GM12878 (cell line): ENCODE measurements at regions not wholly inside any gene's neighbourhood (a gene's known extent, or its start where the extent isn't known, plus 50 kb on each side); places are given as distances from the start of the nearest gene placed in this dataset.

Experiments used
- ATAC-seq: fragments of 200-7000 bp; cut with Tn5 transposase; 3 replicates; pipeline ENCODE4 v1.9.1; 2020; ENCODE audit warnings: mild to moderate bottlenecking, moderate library complexity
- BruUV-seq: library from RNA; stranded (reverse); fragments of 400-500 nt; replicated peaks from 2 replicates; lab custom pipeline; 2021; lab: Mats Ljungman, UMichigan
- CTCF ChIA-PET: fragments of 300-600 bp; sonication (Branson Sonifier 250); formaldehyde crosslinking; extraction: SDS; loops from one replicate; lab custom pipeline; 2021; ENCODE audit warnings: inconsistent platforms; lab: Yijun Ruan, JAX
- POLR2A ChIA-PET: fragments of 350-600 bp; formaldehyde crosslinking; extraction: SDS; loops from one replicate; lab custom pipeline; 2021; ENCODE audit warnings: inconsistent platforms; lab: Charles Lee
- RAD21 ChIA-PET: fragments of 300-600 bp; sonication (Branson Sonifier 250); formaldehyde crosslinking; loops from one replicate; lab custom pipeline; 2023; ENCODE audit warnings: antibody characterized with exemption; ENCODE audit not compliant: unreplicated experiment; lab: Charles Lee
- SMC1A ChIA-PET: fragments of 300-600 bp; sonication (Branson Sonifier 250); formaldehyde crosslinking; loops from one replicate; lab custom pipeline; 2023; ENCODE audit not compliant: unreplicated experiment, uncharacterized antibody; lab: Charles Lee
- DNase-seq: peaks from one replicate; pipeline ENCODE4 v3.0.0-alpha.2; 2011; ENCODE audit warnings: low read depth, low spot score
- FAIRE-seq: peaks from 3 replicates; lab custom pipeline; 2011; peaks lifted over from hg19 to GRCh38; lab: Jason Lieb, UNC
- H2AFZ ChIP-seq: 2 replicates; pipeline ENCODE4 v1.6.0; 2011; ENCODE audit warnings: low read depth, low read length, control low read depth; ENCODE audit not compliant: control insufficient read depth
- H3K27ac ChIP-seq: 2 replicates; pipeline ENCODE4 v1.5.1; 2011; ENCODE audit warnings: control low read depth; ENCODE audit not compliant: control insufficient read depth, insufficient read depth
- H3K27me3 ChIP-seq, 2 experiments: replicated peaks in 1 of 2; 2 replicates each; pipeline versions ENCODE4 v1.6.0 to v1.6.1; 2011; ENCODE audit warnings: low read length in 1 of 2; ENCODE audit not compliant: control insufficient read depth in 2 of 2, insufficient read depth in 2 of 2
- H3K36me3 ChIP-seq, 2 experiments: 2 replicates each; pipeline ENCODE4 v1.5.1; 2011; ENCODE audit warnings: low read length in 1 of 2; ENCODE audit not compliant: control insufficient read depth in 2 of 2, insufficient read depth in 2 of 2
- H3K4me1 ChIP-seq: 2 replicates; pipeline ENCODE4 v1.6.1; 2011; ENCODE audit warnings: mild to moderate bottlenecking, low read length, moderate library complexity, mixed read lengths; ENCODE audit not compliant: control insufficient read depth, insufficient read depth
- H3K4me2 ChIP-seq: 2 replicates; pipeline ENCODE4 v1.6.0; 2011; ENCODE audit warnings: control low read depth; ENCODE audit not compliant: control insufficient read depth, insufficient read depth
- H3K4me3 ChIP-seq: fragments of 200-600 bp; sonication (generic); 2 replicates; pipeline ENCODE4 v1.5.1; 2016
- H3K79me2 ChIP-seq: 2 replicates; pipeline ENCODE4 v1.6.0; 2011; ENCODE audit warnings: low read length; ENCODE audit not compliant: control insufficient read depth, insufficient read depth
- H3K9ac ChIP-seq: 2 replicates; pipeline ENCODE4 v1.8.0; 2011; ENCODE audit warnings: low read length, control low read depth, mixed read lengths; ENCODE audit not compliant: control insufficient read depth, insufficient read depth
- H3K9me3 ChIP-seq: replicated peaks from 3 replicates; pipeline ENCODE4 v1.5.1; 2011; ENCODE audit warnings: mild to moderate bottlenecking, low read length; ENCODE audit not compliant: control insufficient read depth, insufficient read depth
- H4K20me1 ChIP-seq: 2 replicates; pipeline ENCODE4 v1.6.0; 2011; ENCODE audit not compliant: control insufficient read depth, insufficient read depth
- BCL3 ChIP-seq: IDR thresholded peaks from 2 replicates; pipeline ENCODE4 v1.6.1; 2011; ENCODE audit warnings: borderline replicate concordance, low read depth, mild to moderate bottlenecking, moderate library complexity, low read length; ENCODE audit not compliant: insufficient read depth, poor library complexity, severe bottlenecking
- EED ChIP-seq: sonication (generic); IDR thresholded peaks from 2 replicates; pipeline ENCODE4 v1.6.1; 2016; ENCODE audit warnings: antibody characterized with exemption, low read depth
- ELK1 ChIP-seq: IDR thresholded peaks from 2 replicates; pipeline ENCODE4 v1.6.1; 2012; ENCODE audit warnings: low read depth, low read length, improper control_type of control experiment
- LARP7 ChIP-seq: fragments of 450-650 bp; IDR thresholded peaks from 2 replicates; pipeline ENCODE4 v1.6.1; 2017; ENCODE audit warnings: mild to moderate bottlenecking
- MYB ChIP-seq: fragments of 150-350 bp; IDR thresholded peaks from 2 replicates; pipeline ENCODE4 v1.6.1; 2014; ENCODE audit warnings: mild to moderate bottlenecking, low read depth, low read length, borderline replicate concordance
- NFXL1 ChIP-seq: fragments of 450-650 bp; IDR thresholded peaks from 2 replicates; pipeline ENCODE4 v1.6.1; 2017; ENCODE audit warnings: antibody characterized with exemption, mild to moderate bottlenecking, borderline replicate concordance
- NRF1 ChIP-seq: conservative IDR thresholded peaks from 2 replicates; pipeline ENCODE4 v1.6.1; 2011; ENCODE audit warnings: mild to moderate bottlenecking, low read depth, low read length, improper control_type of control experiment
- PML ChIP-seq: IDR thresholded peaks from 2 replicates; pipeline ENCODE4 v1.6.1; 2012; ENCODE audit warnings: low read length, inconsistent platforms
- RB1 ChIP-seq: fragments of 450-650 bp; formaldehyde crosslinking; IDR thresholded peaks from 2 replicates; pipeline ENCODE4 v1.6.1; 2017; ENCODE audit warnings: mild to moderate bottlenecking, borderline replicate concordance
- SMAD1 ChIP-seq: fragments of 450-650 bp; IDR thresholded peaks from 2 replicates; pipeline ENCODE4 v1.6.1; 2018; ENCODE audit warnings: mild to moderate bottlenecking, low read depth; ENCODE audit not compliant: partially characterized antibody
- TCF7 ChIP-seq: IDR thresholded peaks from 2 replicates; pipeline ENCODE4 v1.6.1; 2014; ENCODE audit warnings: antibody characterized with exemption, borderline replicate concordance
- ZSCAN29 ChIP-seq: fragments of 450-650 bp; IDR thresholded peaks from 2 replicates; pipeline ENCODE4 v1.6.1; 2017; ENCODE audit warnings: mild to moderate bottlenecking, moderate library complexity
- WGBS: methylation state at CpG from one replicate; pipeline ENCODE4 v1.1.6; 2016; ENCODE audit warnings: low lambda C conversion rate; ENCODE audit not compliant: insufficient replicate concordance, insufficient coverage; ENCODE audit errors: missing lambda C conversion rate; 5-methylcytosine and 5-hydroxymethylcytosine counted together
- in situ Hi-C: fragments of 300-500 bp; cut with MboI; formaldehyde crosslinking; loops from 9 replicates; pipeline ENCODE4 v1.14.3; 2018; ENCODE audit warnings: mixed read lengths
- intact Hi-C: fragments of 100-400 bp; cut with micrococcal nuclease; formaldehyde crosslinking; loops from one replicate; pipeline ENCODE4 v1.14.2; 2022; ENCODE audit not compliant: unreplicated experiment
- TF ChIP-seq, protein P1 (sequence below): fragments of 450-650 bp; IDR thresholded peaks from 2 replicates; pipeline ENCODE4 v1.6.1; 2017; ENCODE audit warnings: mild to moderate bottlenecking
- TF ChIP-seq, protein P2 (sequence below): IDR thresholded peaks from 2 replicates; pipeline ENCODE4 v1.6.1; 2011; ENCODE audit warnings: low read depth, mild to moderate bottlenecking, low read length, moderate library complexity, borderline replicate concordance; ENCODE audit errors: extremely low read depth
- TF ChIP-seq, protein P3 (sequence below), 3 experiments: IDR thresholded peaks in 2 of 3; conservative IDR thresholded peaks in 1 of 3; 2 replicates each; pipeline ENCODE4 v1.5.1; 2011; ENCODE audit warnings: low read depth in 3 of 3, low read length in 3 of 3, mild to moderate bottlenecking in 3 of 3, control low read depth in 2 of 3, moderate library complexity in 2 of 3, inconsistent platforms in 1 of 3, mixed read lengths in 1 of 3; ENCODE audit not compliant: control insufficient read depth in 2 of 3, insufficient read depth in 1 of 3; ENCODE audit errors: extremely low read depth in 1 of 3
- TF ChIP-seq, protein P4 (sequence below): fragments of 450-650 bp; IDR thresholded peaks from 2 replicates; pipeline ENCODE4 v1.6.1; 2017; ENCODE audit warnings: borderline replicate concordance

DNA sequence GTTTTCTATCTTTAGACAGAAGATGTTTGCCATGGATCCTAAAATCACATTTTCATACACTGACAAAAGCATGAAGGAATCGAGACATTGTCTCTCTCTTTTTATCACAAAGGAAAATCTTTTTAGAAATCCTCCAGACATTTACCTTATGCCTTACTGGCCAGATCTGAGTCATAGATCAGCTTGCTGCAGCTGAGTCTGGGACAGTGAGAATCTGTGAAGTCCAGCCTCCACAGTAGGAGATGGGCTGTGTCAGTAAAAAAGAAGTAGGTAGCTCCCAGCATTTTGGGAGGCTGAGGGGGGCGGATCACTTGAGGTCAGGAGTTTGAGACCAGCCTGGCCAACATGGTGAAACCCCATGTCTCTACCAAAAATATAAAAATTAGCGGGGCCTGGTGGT, 333.4 kb upstream of the ZNF462 start:
- no peak overlapping the region for H3K4me2 ChIP-seq
- BruUV-seq = no TSS peak
- SMC1A ChIA-PET = interaction anchor here (1.5 kb wide), 1 partner anchor 15 kb away, joined by 7 read pairs; no protein-coding TSS in a partner anchor

More for the DNA sequence above, 333.4 kb upstream of the ZNF462 start:
- no peak overlapping the region for H3K9ac ChIP-seq
- H3K36me3 ChIP-seq = no peaks in the 10 kb centered on the region
- CTCF ChIA-PET = no interaction called here
- no peaks in the 10 kb centered on the region for H3K27me3 ChIP-seq
- H3K79me2 ChIP-seq = no peaks in the 10 kb centered on the region
- H3K4me1 ChIP-seq = no peaks in the 10 kb centered on the region
- RAD21 ChIA-PET = no interaction called here
- intact Hi-C loops = no loop called here
- TF ChIP-seq RB1 (no peak), ELK1 (no peak), MYB (no peak), SMAD1 (no peak), NRF1 (no peak), PML (no peak), ZSCAN29 (no peak), NFXL1 (no peak), LARP7 (no peak), EED (no peak), BCL3 (no peak), TCF7 (no peak)
- TF ChIP-seq, protein P1, sequence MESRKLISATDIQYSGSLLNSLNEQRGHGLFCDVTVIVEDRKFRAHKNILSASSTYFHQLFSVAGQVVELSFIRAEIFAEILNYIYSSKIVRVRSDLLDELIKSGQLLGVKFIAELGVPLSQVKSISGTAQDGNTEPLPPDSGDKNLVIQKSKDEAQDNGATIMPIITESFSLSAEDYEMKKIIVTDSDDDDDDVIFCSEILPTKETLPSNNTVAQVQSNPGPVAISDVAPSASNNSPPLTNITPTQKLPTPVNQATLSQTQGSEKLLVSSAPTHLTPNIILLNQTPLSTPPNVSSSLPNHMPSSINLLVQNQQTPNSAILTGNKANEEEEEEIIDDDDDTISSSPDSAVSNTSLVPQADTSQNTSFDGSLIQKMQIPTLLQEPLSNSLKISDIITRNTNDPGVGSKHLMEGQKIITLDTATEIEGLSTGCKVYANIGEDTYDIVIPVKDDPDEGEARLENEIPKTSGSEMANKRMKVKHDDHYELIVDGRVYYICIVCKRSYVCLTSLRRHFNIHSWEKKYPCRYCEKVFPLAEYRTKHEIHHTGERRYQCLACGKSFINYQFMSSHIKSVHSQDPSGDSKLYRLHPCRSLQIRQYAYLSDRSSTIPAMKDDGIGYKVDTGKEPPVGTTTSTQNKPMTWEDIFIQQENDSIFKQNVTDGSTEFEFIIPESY = no peak
- TF ChIP-seq, protein P2, sequence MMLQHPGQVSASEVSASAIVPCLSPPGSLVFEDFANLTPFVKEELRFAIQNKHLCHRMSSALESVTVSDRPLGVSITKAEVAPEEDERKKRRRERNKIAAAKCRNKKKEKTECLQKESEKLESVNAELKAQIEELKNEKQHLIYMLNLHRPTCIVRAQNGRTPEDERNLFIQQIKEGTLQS = no peak
- TF ChIP-seq, protein P3, sequence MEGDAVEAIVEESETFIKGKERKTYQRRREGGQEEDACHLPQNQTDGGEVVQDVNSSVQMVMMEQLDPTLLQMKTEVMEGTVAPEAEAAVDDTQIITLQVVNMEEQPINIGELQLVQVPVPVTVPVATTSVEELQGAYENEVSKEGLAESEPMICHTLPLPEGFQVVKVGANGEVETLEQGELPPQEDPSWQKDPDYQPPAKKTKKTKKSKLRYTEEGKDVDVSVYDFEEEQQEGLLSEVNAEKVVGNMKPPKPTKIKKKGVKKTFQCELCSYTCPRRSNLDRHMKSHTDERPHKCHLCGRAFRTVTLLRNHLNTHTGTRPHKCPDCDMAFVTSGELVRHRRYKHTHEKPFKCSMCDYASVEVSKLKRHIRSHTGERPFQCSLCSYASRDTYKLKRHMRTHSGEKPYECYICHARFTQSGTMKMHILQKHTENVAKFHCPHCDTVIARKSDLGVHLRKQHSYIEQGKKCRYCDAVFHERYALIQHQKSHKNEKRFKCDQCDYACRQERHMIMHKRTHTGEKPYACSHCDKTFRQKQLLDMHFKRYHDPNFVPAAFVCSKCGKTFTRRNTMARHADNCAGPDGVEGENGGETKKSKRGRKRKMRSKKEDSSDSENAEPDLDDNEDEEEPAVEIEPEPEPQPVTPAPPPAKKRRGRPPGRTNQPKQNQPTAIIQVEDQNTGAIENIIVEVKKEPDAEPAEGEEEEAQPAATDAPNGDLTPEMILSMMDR (IDR thresholded peaks at IDR 0.05 in 2 of 3, conservative IDR thresholded peaks at IDR 0.05 in 1 of 3; ENCODE audit: control insufficient read depth in 2 of 3, extremely low read depth in 1 of 3, insufficient read depth in 1 of 3, low read depth in 3 of 3, low read length in 3 of 3) = no peak
- TF ChIP-seq, protein P4, sequence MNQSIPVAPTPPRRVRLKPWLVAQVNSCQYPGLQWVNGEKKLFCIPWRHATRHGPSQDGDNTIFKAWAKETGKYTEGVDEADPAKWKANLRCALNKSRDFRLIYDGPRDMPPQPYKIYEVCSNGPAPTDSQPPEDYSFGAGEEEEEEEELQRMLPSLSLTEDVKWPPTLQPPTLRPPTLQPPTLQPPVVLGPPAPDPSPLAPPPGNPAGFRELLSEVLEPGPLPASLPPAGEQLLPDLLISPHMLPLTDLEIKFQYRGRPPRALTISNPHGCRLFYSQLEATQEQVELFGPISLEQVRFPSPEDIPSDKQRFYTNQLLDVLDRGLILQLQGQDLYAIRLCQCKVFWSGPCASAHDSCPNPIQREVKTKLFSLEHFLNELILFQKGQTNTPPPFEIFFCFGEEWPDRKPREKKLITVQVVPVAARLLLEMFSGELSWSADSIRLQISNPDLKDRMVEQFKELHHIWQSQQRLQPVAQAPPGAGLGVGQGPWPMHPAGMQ = no peak
- FAIRE-seq (no peak), ATAC-seq (no peak), DNase-seq (no peak)
- in situ Hi-C loops = no loop called here
- H2AFZ ChIP-seq = no peak overlapping the region
- no peaks in the 10 kb centered on the region for H4K20me1 ChIP-seq
- WGBS = 15% methylated on average over 3 of the region's 3 CpGs
- no peak overlapping the region for H3K4me3 ChIP-seq
- no peaks in the 10 kb centered on the region for H3K9me3 ChIP-seq
- H3K27ac ChIP-seq = no peak overlapping the region
- POLR2A ChIA-PET = no interaction called here
